Stimulated activated CD4-positive, alpha-beta T cell treated with anti-CD3 and anti-CD28 coated beads, Interleukin-1b, Interleukin-23, amount 100 ng/mL, for 48 hours (primary cell): ENCODE measurements at regions not wholly inside any gene's neighbourhood (a gene's known extent, or its start where the extent isn't known, plus 50 kb on each side); places are given as distances from the start of the nearest gene placed in this dataset.

Source experiments
- DNase-seq: peaks from one replicate; pipeline ENCODE4 v3.0.0-alpha.2; 2020

DNA sequence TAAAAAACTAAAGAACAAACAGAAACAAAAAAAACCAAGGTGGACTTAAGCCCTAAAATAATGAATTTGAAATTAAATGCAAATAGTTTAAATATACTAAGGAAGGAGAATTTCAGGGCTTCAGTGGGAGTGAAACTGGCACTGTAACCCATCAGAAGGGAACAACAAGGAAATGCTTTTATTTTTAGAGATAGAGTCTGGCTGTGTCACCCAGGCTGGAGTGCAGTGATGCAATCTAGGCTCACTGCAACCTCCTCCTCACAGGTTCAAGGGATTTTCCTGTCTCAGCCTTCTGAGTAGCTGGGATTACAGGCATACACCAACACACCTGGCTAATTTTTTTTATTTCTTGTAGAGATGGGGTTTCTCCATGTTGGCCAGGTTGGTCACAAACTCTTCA lies 625.2 kb upstream of the CDH8 start:
- DNase-seq: no peak

DNA sequence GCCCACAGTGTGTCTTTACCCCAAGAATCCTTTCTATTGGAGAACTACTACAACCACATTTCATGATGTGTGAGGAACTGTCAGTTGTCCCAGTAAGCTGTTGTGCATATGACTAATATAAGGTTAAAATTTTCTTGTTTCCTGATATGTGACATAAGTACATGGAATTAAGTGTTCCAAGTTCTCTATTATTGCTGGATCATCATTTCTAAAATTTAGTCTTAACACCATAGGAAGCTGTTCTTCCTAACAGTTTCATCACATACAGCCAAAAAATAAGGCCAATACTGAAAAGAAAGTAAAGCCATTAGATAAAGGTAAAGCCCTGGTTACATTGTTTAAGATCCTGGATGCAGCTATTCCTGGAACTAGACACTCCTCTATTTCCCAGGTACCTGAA lies 620.9 kb upstream of the CDH8 start:
- DNase-seq: no peak

DNA sequence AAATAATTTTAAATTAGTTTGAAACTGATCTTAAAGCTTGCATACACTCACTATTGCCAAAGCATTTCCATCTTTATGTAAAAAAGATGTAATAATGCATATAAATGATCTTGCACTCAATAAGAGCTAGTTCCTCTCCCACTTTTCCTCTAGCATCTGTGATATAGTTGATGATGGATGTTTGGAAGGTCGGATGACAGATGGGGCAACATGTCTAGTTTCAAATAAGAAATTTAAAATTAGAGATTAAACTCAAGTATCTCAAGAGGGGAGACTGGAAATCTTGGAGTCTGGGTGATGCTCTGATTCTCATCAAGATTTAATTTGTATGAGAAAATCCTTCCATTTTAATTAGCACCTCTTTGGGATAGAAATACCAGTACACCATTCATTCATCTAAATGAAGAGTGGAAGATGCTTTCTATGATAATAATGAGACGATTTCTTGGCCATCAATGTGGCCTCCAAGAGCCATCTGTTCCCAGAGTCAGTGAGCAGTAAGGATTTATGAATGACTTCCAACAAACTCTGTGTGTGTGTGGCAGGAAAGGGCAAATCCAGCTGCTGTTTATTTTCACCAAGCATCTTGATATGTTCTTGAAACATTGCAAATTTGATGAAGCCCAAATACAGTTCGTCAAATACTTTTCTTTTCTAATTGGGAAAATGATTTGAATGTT lies 616.3 kb upstream of the CDH8 start:
- no peak for DNase-seq

DNA sequence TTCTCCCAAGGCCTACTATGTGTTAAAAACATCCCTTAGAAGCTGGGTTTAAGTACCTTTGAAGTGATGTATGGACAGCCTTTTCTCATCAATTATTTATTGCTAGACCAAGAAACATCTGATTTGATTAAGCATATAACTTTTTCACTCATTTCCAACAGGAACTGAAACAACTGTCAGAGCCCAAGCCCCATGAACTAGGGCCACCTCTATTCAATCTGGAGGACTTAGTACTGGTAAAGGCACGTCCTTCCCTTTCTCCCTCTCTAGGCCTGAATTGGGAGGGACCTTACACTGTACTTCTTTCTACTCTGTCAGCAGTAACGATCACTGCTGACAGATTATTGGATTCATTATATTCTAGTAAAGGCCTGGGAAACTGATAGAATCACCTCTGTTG lies 612.0 kb upstream of the CDH8 start:
- DNase-seq: no peak

DNA sequence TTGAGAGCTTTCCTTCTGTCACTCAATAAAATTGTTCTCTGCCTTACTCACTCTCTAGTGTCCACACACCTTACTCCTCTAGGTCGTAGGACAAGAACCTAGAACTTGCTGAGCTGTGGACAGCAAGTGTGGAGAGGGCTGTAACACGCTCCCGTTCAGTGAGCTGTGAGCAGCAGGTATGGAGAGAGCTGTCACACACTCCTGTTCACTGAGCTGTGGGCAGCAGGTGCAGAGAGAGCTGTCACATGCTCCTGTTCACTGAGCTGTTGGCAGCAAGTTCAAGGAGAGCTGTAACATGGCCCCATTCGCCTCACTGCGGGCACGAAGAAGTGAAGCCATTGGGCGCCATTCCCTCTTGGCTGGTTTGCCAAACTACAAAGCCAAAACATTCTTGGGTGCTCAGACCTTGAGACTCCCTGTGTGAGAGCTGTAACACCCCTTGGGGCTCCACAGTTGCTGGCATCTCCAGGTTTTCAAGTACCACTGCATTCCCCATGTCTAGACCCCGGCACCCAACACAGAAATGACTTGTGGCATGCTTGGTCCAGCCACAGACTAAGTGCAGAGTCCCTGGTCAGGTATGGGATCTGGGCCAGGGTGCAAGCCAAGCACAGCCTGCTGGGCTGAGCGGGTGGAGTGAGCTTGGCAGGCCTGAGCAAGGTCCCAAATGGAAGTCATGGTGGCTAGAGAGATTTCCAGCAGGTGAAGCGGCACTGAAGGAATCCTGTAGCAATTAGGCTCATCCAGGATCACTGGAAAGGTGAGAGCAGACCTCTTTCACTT lies 608.0 kb upstream of the CDH8 start:
- DNase-seq: no peak

DNA sequence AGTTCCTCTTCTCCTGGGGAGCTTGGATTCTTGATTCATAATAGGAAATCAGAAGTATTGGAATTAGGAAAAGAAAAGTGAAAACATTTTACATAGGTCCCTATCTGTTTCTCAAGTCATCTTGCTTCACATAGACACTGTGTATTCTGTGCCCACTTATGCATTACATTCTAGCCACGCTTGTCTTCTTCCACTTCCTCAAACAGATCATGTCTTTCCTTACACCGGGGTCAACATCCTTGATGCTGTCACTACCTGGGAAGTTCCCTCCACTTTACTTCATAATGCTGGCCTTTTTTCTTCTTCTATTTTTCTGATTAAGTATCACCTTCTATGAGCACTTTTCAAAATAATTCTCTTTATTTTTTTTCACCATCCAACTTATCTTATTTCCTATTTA lies 606.4 kb upstream of the CDH8 start:
- no peak for DNase-seq

DNA sequence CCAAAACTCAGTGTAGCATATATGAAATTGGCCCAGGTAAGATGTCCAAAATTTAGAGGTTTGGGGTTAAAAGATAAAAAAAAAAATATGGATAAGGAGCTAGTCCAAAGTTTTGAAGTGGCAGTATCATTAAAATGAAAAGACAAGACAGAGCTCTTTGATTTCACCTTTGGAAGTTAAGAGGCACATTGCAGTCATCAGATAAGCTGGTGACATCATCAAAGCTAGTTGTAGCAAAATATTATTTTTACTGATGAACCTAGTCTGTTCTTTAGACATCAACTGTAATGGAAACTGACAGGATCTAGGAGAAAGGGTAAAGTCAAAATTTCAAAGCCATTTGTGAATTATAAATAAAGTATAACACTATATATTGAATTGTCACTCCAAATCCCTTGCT lies 603.7 kb upstream of the CDH8 start:
- DNase-seq: no peak

DNA sequence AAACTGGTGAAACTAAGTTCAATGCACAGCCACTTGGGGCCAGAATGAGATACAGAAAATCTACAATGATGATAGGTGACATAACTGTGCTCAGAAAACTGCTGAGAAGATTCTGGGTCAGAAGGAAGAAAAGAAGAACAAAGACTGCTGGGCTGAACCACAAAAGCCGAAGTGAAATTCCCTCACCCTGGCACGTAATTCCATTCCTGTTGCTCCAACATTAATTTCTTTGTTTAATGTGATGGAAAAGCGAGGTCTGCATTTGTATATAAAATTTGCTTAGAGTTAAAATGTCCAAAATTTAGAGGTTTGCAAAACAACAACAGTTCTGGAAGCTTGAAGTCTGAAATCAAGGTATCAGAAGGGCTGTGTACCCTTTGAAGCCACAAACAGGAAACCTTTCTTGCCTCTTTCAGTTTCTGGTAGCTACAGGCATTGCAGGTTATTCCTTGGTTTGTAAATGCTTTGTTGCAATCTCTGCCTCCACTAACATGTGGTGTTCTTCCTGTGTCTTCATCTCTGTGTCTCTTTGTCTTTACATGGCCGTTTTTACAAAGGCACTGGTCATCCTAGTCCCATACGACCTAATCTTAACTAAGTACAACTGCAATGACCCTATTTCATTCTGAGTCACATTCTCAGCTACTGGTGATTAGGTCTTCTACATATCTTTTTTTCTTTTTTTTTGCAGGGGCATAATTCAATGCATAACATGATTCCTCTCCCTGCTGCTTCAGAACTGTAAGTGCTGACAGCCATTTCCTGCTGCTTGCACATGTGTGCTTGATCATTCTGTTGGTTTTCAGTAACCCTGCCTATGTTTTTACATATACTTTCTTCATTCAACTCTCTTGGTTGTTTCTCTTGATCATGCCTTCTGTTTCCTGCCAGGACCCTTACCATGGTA lies 603.0 kb upstream of the CDH8 start:
- no peak for DNase-seq

DNA sequence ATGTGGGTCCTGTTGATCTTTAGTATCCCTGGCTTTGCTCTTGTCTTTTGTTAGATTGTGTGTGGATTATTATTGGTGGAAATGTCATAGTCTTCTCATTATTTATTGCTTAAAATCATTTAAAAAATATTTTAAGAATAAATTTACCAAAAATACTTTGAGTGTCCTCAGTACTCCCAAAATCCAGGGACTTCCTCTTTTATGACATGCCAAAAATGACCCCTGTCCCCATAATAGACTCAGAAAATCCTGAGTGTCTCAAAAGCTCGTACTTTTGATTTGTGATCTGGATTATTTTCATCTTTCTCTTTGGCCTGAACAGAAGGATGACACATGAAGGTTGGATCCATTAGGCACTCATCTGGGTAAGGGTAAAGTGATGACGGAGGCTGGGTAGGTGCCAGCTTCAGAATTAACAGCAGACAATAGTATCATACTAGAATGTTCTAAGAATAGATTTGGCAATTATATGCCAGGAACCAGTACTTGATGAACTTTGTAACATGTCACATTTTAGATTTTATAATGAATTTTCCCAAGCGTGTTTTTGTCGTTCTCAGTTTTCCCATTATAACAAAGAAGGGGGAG lies 602.2 kb upstream of the CDH8 start:
- no peak for DNase-seq

DNA sequence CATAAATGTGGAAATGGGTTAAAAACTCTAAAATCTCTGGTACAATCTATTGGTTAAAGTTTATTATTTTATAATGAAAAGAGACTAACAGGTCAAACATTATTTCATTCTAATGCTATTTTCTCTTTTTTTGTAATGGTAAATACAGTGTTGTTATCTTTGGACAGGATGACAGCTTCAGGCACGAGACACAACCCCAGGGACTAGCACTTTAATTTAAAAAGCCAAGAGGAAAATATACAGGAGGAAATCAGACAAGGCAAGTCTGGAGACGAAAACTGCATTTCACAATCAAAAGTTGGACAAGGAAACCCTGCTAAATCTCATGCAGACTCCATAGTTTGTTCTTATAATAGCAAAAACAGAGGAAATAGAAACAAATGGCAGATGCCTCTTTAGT lies 589.1 kb upstream of the CDH8 start:
- DNase-seq: no peak

DNA sequence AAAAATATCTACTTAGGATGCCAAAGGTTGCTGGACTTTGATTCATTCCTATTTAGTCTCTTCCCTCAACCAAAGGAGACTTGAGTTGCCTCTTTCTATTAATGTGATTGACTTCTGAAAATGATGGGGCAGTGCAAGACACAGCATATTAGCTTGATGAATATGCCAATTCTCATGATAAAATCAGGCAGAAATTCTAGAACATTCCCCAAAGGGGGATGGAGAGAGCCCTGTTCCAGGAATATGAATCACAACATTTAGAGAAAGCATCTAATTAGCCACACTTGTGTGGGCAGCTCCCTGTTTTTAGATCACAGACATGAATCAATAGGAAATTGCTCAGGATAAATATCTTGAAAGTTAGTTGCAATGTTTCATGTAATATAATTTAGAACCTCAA lies 584.0 kb upstream of the CDH8 start:
- no peak for DNase-seq

DNA sequence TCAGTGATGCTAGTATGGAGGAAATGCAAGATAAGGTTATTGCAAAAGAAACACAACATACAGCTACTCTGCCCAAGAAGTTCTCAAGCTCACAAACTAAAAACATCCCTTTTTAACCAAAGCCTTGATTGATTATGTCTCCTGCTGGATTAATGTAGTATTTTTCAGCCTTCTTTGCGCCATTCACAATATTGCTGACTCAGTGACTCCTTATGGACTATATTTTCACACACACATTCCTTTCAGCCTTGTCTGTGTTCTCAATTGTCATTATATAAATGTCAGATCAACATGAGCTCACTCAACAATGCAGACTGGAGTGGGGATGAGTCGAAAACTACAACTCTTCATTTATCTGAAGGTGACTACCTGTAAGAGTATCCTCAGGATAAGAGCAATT lies 579.3 kb upstream of the CDH8 start:
- DNase-seq: no peak

DNA sequence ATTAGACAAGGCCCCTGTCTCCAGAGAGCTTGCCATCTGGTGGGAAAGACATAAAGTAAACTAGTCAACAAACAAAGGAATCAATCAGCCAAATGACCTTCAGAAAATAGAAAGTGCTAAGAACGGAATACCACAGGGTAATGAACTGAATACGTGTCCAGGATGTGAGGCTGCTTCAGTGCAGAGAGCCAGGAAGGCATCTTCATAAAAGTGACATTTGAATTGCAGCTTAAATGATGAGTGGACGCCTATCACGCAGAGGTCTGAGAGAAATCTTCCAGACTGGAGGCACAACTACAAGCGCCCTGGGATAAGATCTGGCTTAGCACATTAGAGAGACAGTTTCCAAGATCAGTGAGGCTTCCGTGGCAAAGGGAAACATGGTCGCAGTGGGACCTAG lies 574.1 kb upstream of the CDH8 start:
- DNase-seq: no peak

DNA sequence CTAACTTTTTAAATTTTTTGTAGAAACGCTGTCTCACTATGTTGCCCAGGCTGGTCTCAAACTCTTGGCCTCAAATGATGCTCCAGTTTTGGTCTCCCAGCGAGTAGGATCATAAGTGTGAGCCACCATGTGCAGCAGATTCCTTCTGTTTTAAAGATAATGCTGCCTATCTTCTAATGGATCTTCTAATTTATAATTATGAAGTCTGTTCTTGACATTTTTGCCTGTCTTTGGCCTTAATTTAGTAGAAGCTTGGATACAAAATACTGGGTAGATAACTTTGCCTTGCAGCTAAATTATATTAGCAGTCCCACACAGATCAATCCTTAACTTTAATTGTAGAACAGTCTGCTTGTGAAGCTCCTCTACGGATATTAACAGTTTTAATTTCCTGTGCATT lies 566.6 kb upstream of the CDH8 start:
- DNase-seq: no peak

DNA sequence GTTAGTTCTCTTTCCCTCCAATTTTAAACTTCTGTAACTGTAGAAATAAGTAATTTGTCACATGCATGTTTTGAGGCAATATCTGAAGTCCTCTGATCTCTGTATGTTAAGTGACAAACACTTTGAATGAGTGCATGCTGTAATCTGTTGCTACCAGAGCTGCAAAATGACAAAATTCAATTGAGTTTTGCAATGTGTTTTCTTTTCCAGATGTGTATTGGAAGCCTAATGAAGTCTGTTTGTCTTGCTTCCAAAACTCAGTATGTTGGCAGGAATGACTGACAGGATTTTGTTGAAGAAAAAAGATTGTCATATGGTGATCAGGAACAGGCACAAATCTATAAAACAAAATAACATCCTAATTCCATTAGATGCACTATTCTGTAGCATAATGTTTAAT lies 561.6 kb upstream of the CDH8 start:
- no peak for DNase-seq

DNA sequence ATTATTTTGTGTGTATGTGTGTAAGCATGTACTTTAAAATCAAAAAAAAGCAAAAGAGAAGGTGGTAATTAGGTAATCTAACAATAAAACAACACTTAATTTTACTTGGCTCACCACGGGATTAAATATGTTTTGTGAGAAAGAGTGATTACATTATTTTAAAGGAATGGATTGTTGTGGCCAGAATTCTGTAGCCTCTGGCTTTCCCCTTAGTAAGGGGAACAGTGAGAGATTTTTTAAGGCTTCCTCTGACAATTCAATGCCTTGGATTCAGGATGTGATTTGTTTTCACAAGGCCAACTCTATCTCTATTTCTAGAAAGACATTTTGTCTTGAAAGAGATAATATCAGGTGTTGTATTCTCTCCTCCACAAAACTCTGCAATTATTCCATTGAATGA lies 560.3 kb upstream of the CDH8 start:
- DNase-seq: no peak

DNA sequence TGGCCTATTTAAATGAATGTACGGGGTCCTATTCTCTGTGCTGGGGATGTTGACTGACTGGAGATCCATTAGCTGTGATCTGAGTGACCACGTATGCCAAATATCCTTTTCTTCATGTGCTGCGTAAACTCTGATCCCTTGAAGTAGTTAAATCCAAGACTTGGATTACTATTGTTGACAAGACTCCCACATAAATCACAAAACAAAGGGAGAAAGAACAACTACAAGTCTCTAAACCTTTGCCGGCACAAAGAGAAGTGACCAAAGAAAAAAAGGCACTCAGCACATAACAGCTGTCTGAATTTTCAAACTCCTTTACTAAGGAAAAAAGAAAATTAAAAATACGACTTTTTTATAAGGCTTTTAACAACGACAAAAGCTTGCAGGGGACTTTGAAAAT lies 559.9 kb upstream of the CDH8 start:
- no peak for DNase-seq

DNA sequence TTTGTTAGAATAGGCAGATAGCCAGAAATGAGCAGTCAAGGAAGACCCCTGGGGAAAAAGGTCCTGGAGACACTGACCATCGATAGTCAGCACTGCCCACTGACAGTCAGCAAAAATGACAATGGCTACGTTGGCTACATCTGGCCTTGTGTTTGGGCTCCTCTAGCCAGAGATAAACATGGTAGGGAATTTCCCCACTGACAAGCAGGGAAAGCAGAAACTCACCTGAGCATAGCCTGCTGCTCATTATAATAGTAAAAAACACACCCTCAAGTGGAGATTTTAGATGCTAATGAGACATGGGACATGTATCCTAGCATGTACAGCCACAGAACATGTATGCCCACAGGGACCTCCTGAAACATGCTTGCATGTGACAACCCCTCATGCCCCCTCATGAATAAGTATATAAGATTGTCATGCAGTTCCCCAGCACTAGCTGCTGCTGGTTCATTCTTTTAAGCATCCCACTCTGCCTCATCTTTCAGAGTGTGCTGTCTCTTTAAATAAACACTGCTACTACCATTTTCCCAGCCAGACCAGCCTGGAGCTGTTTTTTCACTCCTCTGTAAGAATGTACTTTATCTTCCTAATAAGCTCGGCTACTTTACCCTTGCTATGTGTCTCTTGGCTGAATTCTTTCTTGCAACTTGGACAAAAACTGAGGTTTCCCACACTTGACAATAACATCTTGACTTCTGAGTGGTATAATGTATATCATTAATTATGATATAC lies 550.1 kb upstream of the CDH8 start:
- DNase-seq: no peak

DNA sequence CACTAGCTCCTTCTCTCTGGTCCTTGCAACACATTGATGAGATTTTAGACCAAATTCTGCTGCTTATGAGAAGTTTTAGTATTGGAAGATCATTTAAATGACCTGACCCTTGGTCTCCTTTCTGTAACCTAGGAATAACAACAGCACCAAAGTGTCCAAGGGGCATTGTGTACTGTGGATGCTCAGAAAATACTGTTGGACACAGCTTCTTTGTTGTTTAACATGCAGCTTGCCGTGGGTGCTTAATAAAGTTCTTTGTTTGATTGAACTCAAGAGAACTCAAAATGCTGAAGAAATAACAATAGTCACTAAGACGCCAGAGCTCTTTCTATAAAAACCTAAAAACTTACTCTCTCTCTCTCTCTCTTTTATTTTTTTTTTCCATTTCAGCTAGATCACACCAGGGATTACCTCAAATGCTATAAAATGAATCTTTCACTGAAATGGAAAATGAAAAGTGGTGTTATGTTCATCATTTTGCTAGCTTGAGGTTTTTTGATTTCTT lies 548.9 kb upstream of the CDH8 start:
- DNase-seq: no peak

DNA sequence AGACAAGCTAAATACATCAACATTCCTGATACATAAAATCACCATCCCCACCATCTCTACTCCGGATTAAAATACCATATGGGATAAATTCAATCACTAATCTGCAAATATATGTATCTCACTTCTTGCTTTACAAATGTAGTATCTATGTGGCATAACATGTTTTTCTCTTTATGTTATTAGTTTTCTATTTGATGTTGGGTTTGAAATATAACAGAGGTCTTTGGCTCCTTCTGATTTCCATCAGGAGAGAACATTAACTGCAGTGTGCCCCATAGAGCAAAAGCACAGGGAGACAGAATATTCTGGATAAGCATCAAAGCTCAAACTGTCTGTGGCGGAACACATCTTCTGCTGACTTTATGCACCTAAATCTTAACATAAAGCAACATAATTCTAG lies 547.2 kb upstream of the CDH8 start:
- DNase-seq: no peak

DNA sequence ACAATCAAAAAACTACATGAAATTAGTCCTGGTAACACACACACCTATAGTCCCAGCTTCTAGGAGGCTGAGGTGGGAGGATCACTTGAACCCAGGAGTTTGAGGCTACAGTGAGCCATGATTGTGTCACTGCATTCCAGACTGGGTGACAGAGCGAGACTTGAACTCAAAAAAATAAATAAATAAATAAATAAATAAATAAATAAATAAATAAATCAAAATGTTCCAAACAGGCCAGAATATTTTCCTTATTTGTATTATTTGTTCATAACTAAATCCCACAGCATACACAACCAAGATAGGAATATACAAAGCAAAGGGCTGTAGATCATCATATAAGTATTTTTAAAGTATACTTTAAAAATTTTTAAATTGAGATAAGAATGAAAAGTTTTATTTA lies 537.2 kb upstream of the CDH8 start:
- no peak for DNase-seq

DNA sequence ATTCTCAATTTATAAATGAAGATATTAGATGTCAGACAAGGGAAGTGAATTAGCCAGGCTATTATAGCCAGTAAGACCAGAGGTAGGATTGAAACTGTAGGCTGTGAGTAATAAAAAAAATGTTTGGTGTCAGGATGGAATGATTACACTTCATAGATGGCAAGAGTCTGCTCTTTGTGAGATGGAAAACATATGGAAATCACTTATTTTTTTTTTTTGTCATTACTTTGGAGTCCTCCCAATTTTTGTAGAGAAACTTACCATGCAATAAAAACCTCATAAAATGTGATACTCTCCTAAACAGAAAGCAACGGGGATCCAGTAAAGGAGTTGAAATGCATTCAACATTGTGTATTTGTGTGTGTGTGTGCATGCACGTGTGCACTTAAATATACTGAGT lies 532.7 kb upstream of the CDH8 start:
- no peak for DNase-seq

DNA sequence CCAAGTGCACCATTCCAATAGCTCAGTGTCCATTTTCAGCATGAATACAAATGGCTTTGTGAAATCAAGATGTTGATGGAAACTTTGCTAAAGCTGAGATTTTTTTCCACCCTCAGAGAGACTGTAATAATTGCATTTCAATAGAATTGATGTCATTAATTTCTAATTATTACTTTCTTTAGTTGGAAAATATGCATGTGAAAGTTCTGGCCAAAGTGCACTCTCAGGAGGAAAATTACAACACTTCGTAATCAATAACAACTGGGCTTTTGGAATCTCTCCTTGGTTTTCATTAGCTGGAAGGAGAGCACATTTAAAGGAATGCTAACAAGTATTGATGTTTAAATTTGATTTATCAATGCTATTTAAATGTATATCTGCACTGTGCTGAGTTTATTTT lies 529.5 kb upstream of the CDH8 start:
- no peak for DNase-seq
